ENCODE measurements at regions not wholly inside any gene's neighbourhood (a gene's known extent, or its start where the extent isn't known, plus 50 kb on each side); places are given as distances from the start of the nearest gene placed in this dataset.
"Not testable (repeated sequence)": the region's sequence is repeated elsewhere in the genome, so short reads cannot be mapped to it uniquely, and the experiment has no call there.

DNA sequence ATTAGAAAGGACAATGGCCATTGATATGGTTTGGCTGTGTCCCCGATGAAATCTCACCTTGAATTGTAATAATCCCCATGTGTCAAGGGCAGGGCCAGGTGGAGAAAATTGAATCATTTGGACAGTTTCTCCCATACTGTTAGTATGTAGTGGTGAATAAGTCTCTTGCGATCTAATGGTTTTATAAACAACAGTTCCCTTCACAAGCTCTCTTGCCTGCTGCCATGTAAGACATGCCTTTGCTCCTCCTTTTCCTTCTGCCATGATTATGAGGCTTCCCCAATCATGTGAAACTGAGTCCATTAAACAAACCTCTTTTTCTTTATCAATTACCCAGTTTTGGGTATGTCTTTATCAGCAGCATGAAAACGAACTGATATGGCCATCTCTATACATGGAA, 302.7 kb downstream of the SFMBT2 start:
- H3K4me1 ChIP-seq (ENCODE audit: control insufficient read depth, insufficient read depth, low read length): no peaks in the 10 kb centered on the region
- H3K9ac ChIP-seq (ENCODE audit: low read length in 2 of 2): no peak overlapping the region
- H3K9me3 ChIP-seq (ENCODE audit: control insufficient read depth in 2 of 2, low read length in 2 of 2): no peaks in the 10 kb centered on the region
- H3K4me3 ChIP-seq (ENCODE audit: low read length in 2 of 2): no peak overlapping the region
- H3K27me3 ChIP-seq (ENCODE audit: control insufficient read depth in 1 of 2, insufficient read depth in 2 of 2, low read length in 2 of 2): peaks cover 0 to 3% of the 10 kb centered on the region in 2 donors
- H3K27ac ChIP-seq (ENCODE audit: low read length): no peak overlapping the region
- no peaks in the 10 kb centered on the region for H3K36me3 ChIP-seq (ENCODE audit: control insufficient read depth in 2 of 2, insufficient read depth in 2 of 2, low read length in 2 of 2)

DNA sequence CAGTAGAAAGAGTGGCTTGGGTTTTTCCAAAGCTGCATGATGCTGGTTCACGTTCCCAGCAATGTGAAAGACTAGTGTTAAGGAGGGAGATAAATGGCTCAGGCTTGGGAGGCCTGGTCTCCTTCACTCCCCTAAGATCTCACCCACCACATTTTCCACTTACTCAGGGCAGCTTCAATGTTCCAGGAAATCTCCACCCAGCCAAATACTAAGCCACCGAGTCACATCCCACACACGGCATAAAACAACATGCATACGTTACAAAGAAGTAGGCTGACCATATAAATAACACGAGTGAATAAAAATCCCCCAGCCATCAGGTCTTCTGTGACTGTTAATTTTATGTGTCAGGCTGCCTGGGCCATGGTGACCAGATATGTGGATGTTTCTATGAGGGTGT, 303.5 kb downstream of the SFMBT2 start:
- Histone ChIP-seq H3K4me3 (ENCODE audit: low read length in 2 of 2) (no peak overlapping the region), H3K9me3 (ENCODE audit: control insufficient read depth in 2 of 2, low read length in 2 of 2) (peaks cover 0 to 5% of the 10 kb centered on the region in 2 donors), H3K9ac (ENCODE audit: low read length in 2 of 2) (no peak overlapping the region), H3K27ac (ENCODE audit: low read length) (no peak overlapping the region), H3K27me3 (ENCODE audit: control insufficient read depth in 1 of 2, insufficient read depth in 2 of 2, low read length in 2 of 2) (peaks cover 0 to 3% of the 10 kb centered on the region in 2 donors), H3K4me1 (ENCODE audit: control insufficient read depth, insufficient read depth, low read length) (no peaks in the 10 kb centered on the region), H3K36me3 (ENCODE audit: control insufficient read depth in 2 of 2, insufficient read depth in 2 of 2, low read length in 2 of 2) (no peaks in the 10 kb centered on the region)

DNA sequence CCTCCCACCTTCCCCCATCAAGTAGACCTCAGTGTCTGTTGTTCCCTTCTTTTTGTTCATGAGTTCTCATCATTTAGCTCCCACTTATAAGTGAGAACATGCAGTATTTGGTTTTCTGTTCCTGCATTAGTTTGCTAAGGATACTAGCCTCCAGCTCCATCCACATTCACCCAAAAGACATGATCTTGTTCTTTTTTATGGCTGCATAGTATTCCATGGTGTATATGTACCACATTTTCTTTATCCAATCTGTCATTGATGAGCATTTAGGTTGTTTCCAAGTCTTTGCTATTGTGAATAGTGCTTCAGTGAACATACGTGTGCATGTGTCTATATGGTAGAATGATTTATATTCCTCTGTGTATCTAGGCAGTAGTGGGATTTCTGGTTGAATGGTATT, 306.5 kb downstream of the SFMBT2 start:
- not testable (repeated sequence) for H3K9me3 ChIP-seq (ENCODE audit: control insufficient read depth in 2 of 2, low read length in 2 of 2); H3K4me1 ChIP-seq (ENCODE audit: control insufficient read depth, insufficient read depth, low read length); H3K27me3 ChIP-seq (ENCODE audit: control insufficient read depth in 1 of 2, insufficient read depth in 2 of 2, low read length in 2 of 2); H3K4me3 ChIP-seq (ENCODE audit: low read length in 2 of 2); H3K36me3 ChIP-seq (ENCODE audit: control insufficient read depth in 2 of 2, insufficient read depth in 2 of 2, low read length in 2 of 2); H3K9ac ChIP-seq (ENCODE audit: low read length in 2 of 2); H3K27ac ChIP-seq (ENCODE audit: low read length)

DNA sequence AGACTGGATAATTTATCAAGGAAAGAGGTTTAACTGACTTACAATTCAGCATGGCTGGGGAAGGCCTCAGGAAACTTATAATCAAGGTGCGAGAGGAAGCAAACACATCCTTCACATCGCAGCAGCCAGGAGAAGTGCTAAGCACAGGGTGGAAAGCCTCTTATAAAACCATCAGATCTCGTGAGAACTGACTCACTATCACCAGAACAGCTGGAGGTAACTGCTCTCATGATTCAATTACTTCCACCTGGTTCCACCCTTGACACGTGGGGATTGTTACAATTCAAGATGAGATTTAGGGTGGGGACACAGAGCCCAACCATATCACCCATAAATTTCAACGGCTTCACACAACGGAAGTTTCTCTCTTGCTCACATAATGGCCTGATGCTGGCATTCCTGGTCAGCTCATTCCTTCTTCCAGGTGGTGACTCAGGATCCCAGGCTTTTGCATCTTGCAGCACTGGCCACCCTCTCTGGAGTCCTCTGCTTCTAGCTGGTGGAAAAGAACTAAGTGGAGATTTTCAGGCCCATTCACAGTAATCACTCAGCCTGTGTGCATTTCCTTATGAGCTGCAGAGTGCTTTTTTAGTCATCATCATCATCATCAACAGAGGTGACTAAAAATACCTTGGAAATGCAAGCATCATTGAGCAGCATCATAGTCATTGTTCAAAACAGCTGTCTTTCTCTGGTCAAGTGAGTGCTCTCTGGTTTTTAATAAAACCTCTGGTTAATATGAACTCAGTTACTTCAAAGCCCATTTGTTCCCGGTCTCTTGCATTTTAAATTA, 308.1 kb downstream of the SFMBT2 start:
- Histone ChIP-seq H3K4me3 (ENCODE audit: low read length in 2 of 2) (no peak overlapping the region), H3K9me3 (ENCODE audit: control insufficient read depth in 2 of 2, low read length in 2 of 2) (peaks cover 0 to 5% of the 10 kb centered on the region in 2 donors), H3K36me3 (ENCODE audit: control insufficient read depth in 2 of 2, insufficient read depth in 2 of 2, low read length in 2 of 2) (no peaks in the 10 kb centered on the region), H3K27ac (ENCODE audit: low read length) (no peak overlapping the region), H3K27me3 (ENCODE audit: control insufficient read depth in 1 of 2, insufficient read depth in 2 of 2, low read length in 2 of 2) (no peaks in the 10 kb centered on the region), H3K4me1 (ENCODE audit: control insufficient read depth, insufficient read depth, low read length) (peaks cover 3% of the 10 kb centered on the region), H3K9ac (ENCODE audit: low read length in 2 of 2) (no peak overlapping the region)

DNA sequence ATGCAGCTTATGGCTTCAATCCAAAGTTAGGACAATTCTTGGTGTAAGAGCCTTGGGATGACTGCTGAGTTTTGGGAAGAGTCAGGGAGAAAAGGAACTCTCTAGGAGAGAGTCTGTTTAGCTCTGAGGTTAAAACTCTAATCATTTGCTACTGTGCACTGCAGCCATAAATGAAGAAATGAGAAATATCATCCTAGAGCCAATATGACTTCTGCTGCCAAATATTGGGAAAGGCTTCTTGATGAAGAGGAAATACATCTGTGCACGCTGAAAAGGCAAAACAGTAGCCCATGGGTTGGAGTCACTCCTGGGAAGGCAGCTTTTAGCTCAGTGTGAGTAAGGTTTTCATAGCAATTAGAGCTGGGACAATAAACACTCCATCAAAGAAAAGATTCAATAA, 308.8 kb downstream of the SFMBT2 start:
- Histone ChIP-seq H3K27me3 (ENCODE audit: control insufficient read depth in 1 of 2, insufficient read depth in 2 of 2, low read length in 2 of 2) (no peaks in the 10 kb centered on the region), H3K4me1 (ENCODE audit: control insufficient read depth, insufficient read depth, low read length) (peaks cover 3% of the 10 kb centered on the region), H3K9ac (ENCODE audit: low read length in 2 of 2) (no peak overlapping the region), H3K9me3 (ENCODE audit: control insufficient read depth in 2 of 2, low read length in 2 of 2) (peaks cover 0 to 5% of the 10 kb centered on the region in 2 donors), H3K36me3 (ENCODE audit: control insufficient read depth in 2 of 2, insufficient read depth in 2 of 2, low read length in 2 of 2) (no peaks in the 10 kb centered on the region), H3K4me3 (ENCODE audit: low read length in 2 of 2) (no peak overlapping the region), H3K27ac (ENCODE audit: low read length) (no peak overlapping the region)

DNA sequence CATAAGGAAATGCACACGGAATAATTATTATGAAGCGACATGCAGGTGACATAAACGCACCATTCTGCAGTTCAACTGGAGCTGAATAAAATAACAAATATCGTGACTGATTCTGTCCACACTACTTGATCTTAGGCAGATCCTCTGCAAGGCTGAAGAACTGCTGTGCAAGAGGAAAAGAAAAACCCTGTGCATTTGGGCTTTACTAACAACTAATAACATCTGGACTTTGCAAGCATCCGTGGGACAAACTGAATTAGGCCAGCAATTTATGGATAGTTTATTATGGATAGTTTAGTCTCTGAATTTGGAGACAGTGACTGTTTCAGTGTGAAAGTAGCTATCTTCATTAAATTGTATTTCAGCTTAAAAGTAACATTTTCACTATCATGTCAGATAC, 309.4 kb downstream of the SFMBT2 start:
- Histone ChIP-seq H3K9ac (ENCODE audit: low read length in 2 of 2) (no peak overlapping the region), H3K4me1 (ENCODE audit: control insufficient read depth, insufficient read depth, low read length) (peaks cover 3% of the 10 kb centered on the region), H3K36me3 (ENCODE audit: control insufficient read depth in 2 of 2, insufficient read depth in 2 of 2, low read length in 2 of 2) (no peaks in the 10 kb centered on the region), H3K27me3 (ENCODE audit: control insufficient read depth in 1 of 2, insufficient read depth in 2 of 2, low read length in 2 of 2) (no peaks in the 10 kb centered on the region), H3K27ac (ENCODE audit: low read length) (no peak overlapping the region), H3K9me3 (ENCODE audit: control insufficient read depth in 2 of 2, low read length in 2 of 2) (peaks cover 0 to 5% of the 10 kb centered on the region in 2 donors), H3K4me3 (ENCODE audit: low read length in 2 of 2) (no peak overlapping the region)

DNA sequence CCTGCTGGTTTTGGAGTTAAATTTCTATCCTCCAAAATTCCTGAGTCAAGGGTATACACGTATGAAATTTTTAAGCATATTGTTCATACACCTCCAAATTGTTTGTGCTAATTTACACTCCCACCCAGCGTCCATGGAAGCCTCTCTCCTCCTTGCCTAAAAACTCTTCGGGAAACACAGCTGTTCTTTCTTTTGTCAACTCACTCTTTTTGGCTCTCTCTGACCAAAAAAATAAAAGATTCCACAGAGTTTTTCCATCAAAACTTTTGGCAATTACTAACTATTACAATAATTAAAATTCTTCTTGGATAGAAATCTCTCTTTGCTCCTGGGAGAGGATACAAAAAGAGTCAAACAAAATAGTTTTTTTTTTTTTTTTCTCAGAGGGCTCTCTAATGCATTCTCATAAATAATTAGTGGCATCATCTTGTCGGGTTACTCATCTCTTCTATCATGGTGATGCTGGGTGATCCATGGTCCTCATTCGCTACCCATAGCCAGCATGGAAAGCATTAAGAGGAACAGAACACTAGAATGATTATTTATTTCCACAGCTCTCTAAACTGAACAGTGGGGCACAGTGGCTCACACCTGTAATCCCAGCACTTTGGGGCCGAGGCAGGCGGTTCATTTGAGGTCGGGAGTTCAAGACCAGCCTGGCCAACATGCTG, 310.7 kb downstream of the SFMBT2 start:
- H3K4me3 ChIP-seq (ENCODE audit: low read length in 2 of 2): no peak overlapping the region
- no peaks in the 10 kb centered on the region for H3K27me3 ChIP-seq (ENCODE audit: control insufficient read depth in 1 of 2, insufficient read depth in 2 of 2, low read length in 2 of 2)
- peaks cover 3% of the 10 kb centered on the region for H3K4me1 ChIP-seq (ENCODE audit: control insufficient read depth, insufficient read depth, low read length)
- H3K36me3 ChIP-seq (ENCODE audit: control insufficient read depth in 2 of 2, insufficient read depth in 2 of 2, low read length in 2 of 2): no peaks in the 10 kb centered on the region
- H3K27ac ChIP-seq (ENCODE audit: low read length): no peak overlapping the region
- no peak overlapping the region for H3K9ac ChIP-seq (ENCODE audit: low read length in 2 of 2)
- peaks cover 0 to 5% of the 10 kb centered on the region in 2 donors for H3K9me3 ChIP-seq (ENCODE audit: control insufficient read depth in 2 of 2, low read length in 2 of 2)

DNA sequence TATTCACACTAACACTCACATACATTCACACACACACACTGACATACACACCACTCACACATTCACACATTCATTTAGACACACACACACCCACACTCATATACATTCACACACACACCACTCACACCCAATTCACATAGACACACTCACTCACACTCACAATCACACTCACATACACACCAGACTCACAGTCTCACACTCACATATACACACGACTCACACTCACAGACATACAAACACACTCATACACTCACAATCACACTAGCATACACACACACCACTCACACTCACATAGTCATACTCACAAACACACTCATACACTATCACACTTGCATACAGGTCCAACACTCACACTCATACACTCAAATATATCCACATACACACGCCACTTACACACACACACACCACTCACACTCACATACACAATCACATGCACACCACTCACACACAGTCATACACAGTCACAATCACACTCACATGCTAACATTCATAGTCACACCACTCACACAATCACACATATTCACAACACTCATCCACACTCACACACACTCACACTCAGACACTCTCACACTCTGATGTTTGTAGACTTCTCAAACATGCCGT, 312.6 kb downstream of the SFMBT2 start:
- peaks cover 0 to 5% of the 10 kb centered on the region in 2 donors for H3K9me3 ChIP-seq (ENCODE audit: control insufficient read depth in 2 of 2, low read length in 2 of 2)
- peaks cover 3% of the 10 kb centered on the region for H3K4me1 ChIP-seq (ENCODE audit: control insufficient read depth, insufficient read depth, low read length)
- no peaks in the 10 kb centered on the region for H3K36me3 ChIP-seq (ENCODE audit: control insufficient read depth in 2 of 2, insufficient read depth in 2 of 2, low read length in 2 of 2)
- no peaks in the 10 kb centered on the region for H3K27me3 ChIP-seq (ENCODE audit: control insufficient read depth in 1 of 2, insufficient read depth in 2 of 2, low read length in 2 of 2)
- H3K4me3 ChIP-seq (ENCODE audit: low read length in 2 of 2): no peak overlapping the region
- no peak overlapping the region for H3K27ac ChIP-seq (ENCODE audit: low read length)
- no peak overlapping the region for H3K9ac ChIP-seq (ENCODE audit: low read length in 2 of 2)

DNA sequence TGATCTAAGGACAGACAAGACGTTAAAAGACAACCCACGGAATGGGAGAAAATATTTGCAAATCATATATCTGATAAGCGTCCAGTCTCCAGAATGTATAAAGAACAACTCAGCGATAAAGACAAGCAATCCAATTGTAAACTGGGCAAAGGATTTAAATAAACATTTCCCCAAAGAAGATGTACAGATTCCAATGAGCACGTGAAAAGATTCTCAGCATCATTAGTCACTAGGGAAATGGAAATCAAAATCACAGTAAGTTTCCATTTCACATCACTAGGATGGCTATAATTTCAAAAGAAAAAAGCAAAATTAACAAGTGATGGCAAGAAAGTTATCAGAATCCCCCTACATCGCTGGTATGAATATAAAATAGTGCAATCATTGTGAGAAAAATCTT, 316.1 kb downstream of the SFMBT2 start:
- no peak overlapping the region for H3K9ac ChIP-seq (ENCODE audit: low read length in 2 of 2)
- no peaks in the 10 kb centered on the region for H3K27me3 ChIP-seq (ENCODE audit: control insufficient read depth in 1 of 2, insufficient read depth in 2 of 2, low read length in 2 of 2)
- no peak overlapping the region for H3K4me3 ChIP-seq (ENCODE audit: low read length in 2 of 2)
- H3K4me1 ChIP-seq (ENCODE audit: control insufficient read depth, insufficient read depth, low read length): peaks cover 4% of the 10 kb centered on the region
- H3K36me3 ChIP-seq (ENCODE audit: control insufficient read depth in 2 of 2, insufficient read depth in 2 of 2, low read length in 2 of 2): no peaks in the 10 kb centered on the region
- H3K27ac ChIP-seq (ENCODE audit: low read length): no peak overlapping the region
- H3K9me3 ChIP-seq (ENCODE audit: control insufficient read depth in 2 of 2, low read length in 2 of 2): no peaks in the 10 kb centered on the region

DNA sequence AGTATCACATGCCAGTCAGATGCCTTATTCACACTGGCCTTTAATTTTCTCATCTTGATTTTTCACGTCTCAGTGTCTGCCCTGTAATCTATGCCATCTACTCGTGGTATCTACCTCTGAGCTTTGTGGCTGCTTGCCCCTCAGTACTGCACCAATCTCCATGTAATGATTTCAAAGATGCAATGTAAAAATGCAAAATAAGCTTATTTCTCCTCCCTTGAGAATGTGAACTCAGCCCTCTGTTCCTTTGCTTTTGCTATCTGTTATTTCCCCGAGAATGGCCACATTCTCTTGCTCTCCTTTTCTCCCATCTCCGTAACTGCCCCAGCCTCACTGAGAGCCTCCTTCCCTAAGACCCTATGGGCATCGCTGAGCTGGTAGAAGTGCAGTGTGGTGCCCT, 317.5 kb downstream of the SFMBT2 start:
- Histone ChIP-seq H3K27me3 (ENCODE audit: control insufficient read depth in 1 of 2, insufficient read depth in 2 of 2, low read length in 2 of 2) (no peaks in the 10 kb centered on the region), H3K36me3 (ENCODE audit: control insufficient read depth in 2 of 2, insufficient read depth in 2 of 2, low read length in 2 of 2) (no peaks in the 10 kb centered on the region), H3K9ac (ENCODE audit: low read length in 2 of 2) (no peak overlapping the region), H3K4me3 (ENCODE audit: low read length in 2 of 2) (no peak overlapping the region), H3K4me1 (ENCODE audit: control insufficient read depth, insufficient read depth, low read length) (peaks cover 7% of the 10 kb centered on the region), H3K9me3 (ENCODE audit: control insufficient read depth in 2 of 2, low read length in 2 of 2) (no peaks in the 10 kb centered on the region), H3K27ac (ENCODE audit: low read length) (no peak overlapping the region)

DNA sequence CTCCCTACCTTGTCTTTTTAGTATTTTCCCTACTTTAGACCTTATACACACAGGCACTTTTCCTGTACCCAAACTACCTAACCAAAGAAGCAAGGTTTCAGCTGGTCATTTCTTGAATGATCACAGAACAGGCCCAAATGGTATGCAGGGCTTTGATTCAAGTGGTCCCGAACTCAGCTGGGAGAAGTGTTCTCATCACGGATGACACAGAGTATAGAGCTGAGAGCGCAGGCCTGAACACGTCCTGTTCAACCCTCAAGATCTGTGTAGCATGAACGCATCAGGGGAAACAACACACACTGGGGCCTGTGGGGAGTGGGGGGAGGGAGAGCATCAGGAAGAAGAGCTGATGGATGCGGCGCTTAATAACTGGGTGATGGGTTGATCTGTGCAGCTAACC, 318.2 kb downstream of the SFMBT2 start:
- no peak overlapping the region for H3K27ac ChIP-seq (ENCODE audit: low read length)
- H3K9me3 ChIP-seq (ENCODE audit: control insufficient read depth in 2 of 2, low read length in 2 of 2): no peaks in the 10 kb centered on the region
- H3K4me3 ChIP-seq (ENCODE audit: low read length in 2 of 2): no peak overlapping the region
- peaks cover 7% of the 10 kb centered on the region for H3K4me1 ChIP-seq (ENCODE audit: control insufficient read depth, insufficient read depth, low read length)
- H3K27me3 ChIP-seq (ENCODE audit: control insufficient read depth in 1 of 2, insufficient read depth in 2 of 2, low read length in 2 of 2): no peaks in the 10 kb centered on the region
- no peak overlapping the region for H3K9ac ChIP-seq (ENCODE audit: low read length in 2 of 2)
- no peaks in the 10 kb centered on the region for H3K36me3 ChIP-seq (ENCODE audit: control insufficient read depth in 2 of 2, insufficient read depth in 2 of 2, low read length in 2 of 2)
